ENCODE measurements at regions not wholly inside any gene's neighbourhood (a gene's known extent, or its start where the extent isn't known, plus 50 kb on each side); places are given as distances from the start of the nearest gene placed in this dataset.

GRCh38 chr5:128904805-128905567 is 60.3 kb upstream of the SLC27A6 start:
- no peak for DNase-seq

GRCh38 chr5:128905568-128906110 is 59.6 kb upstream of the SLC27A6 start:
- DNase-seq, result peak; percentile 54

GRCh38 chr5:128913551-128913950 is 51.7 kb upstream of the SLC27A6 start:
- DNase-seq, result no peak

Measured in CD4-positive, alpha-beta T cell treated with Interleukin-4 for 4 hours (primary cell).